Astrocyte (in vitro differentiated cells and primary cell): ENCODE measurements at regions not wholly inside any gene's neighbourhood (a gene's known extent, or its start where the extent isn't known, plus 50 kb on each side); places are given as distances from the start of the nearest gene placed in this dataset.

Experiments used
- EZH2 ChIP-seq: IDR thresholded peaks from 2 replicates; pipeline ENCODE4 v1.6.1; 2012; ENCODE audit warnings: mild to moderate bottlenecking, low read length, inconsistent platforms; ENCODE audit not compliant: insufficient read depth
- TF ChIP-seq, protein P1 (sequence below): IDR thresholded peaks from 2 replicates; pipeline ENCODE4 v1.5.1; 2011; ENCODE audit warnings: low read depth, mild to moderate bottlenecking, inconsistent platforms, low read length, moderate library complexity; ENCODE audit not compliant: insufficient read depth

DNA sequence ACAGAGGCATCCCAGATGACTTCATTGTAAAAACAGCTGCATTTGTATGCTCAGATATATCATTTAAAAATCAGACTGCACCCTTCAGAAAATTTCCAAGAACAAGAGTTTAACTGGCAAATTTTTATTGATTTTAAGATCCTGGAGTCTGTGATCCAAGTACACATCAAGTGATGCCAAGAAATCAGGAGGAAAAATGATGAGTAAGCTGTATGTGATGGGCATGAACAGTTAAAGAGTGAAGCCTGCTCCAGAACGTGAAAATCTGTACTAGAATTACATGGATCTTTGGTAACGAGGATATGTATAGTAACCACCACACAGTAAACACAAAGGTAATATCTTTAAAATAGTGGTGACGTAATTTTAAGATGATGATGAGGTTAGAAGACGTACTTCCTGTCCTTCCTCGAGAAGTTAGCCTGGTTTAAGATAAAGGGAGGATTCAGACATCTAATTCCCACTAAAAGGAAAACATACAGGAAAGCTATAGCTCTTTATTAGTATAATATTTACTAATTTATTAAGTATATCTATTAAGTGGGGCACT, 1374.3 kb upstream of the DDX18 start:
- TF ChIP-seq, protein P1, sequence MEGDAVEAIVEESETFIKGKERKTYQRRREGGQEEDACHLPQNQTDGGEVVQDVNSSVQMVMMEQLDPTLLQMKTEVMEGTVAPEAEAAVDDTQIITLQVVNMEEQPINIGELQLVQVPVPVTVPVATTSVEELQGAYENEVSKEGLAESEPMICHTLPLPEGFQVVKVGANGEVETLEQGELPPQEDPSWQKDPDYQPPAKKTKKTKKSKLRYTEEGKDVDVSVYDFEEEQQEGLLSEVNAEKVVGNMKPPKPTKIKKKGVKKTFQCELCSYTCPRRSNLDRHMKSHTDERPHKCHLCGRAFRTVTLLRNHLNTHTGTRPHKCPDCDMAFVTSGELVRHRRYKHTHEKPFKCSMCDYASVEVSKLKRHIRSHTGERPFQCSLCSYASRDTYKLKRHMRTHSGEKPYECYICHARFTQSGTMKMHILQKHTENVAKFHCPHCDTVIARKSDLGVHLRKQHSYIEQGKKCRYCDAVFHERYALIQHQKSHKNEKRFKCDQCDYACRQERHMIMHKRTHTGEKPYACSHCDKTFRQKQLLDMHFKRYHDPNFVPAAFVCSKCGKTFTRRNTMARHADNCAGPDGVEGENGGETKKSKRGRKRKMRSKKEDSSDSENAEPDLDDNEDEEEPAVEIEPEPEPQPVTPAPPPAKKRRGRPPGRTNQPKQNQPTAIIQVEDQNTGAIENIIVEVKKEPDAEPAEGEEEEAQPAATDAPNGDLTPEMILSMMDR = no peak
- no peak for TF ChIP-seq EZH2
